Thoracic aorta (tissue), 2 donors: ENCODE measurements at regions not wholly inside any gene's neighbourhood (a gene's known extent, or its start where the extent isn't known, plus 50 kb on each side); places are given as distances from the start of the nearest gene placed in this dataset.

Experiments
- ATAC-seq: fragments of 150-250 bp; one replicate; pipeline ENCODE4 v1.8.0; 2017; ENCODE audit warnings: low read depth; ENCODE audit not compliant: insufficient number of reproducible peaks, low FRiP score
- DNase-seq: peaks from one replicate; pipeline ENCODE4 v3.0.0-alpha.2; 2020; ENCODE audit warnings: low spot score
- H3K27ac ChIP-seq, 2 donors: fragments of 200-600 bp; sonication (generic); 1 replicate in 1 of 2; 2 replicates in 1 of 2; pipeline ENCODE4 v1.5.1; 2016; ENCODE audit warnings: mild to moderate bottlenecking in 2 of 2, moderate library complexity in 2 of 2
- H3K27me3 ChIP-seq: fragments of 200-600 bp; sonication (generic); replicated peaks from 2 replicates; pipeline ENCODE4 v1.6.0; 2016; ENCODE audit warnings: mild to moderate bottlenecking; ENCODE audit not compliant: insufficient read depth
- H3K36me3 ChIP-seq: fragments of 200-600 bp; sonication (generic); one replicate; pipeline ENCODE4 v1.5.1; 2016
- H3K4me1 ChIP-seq, 2 donors: fragments of 200-600 bp; sonication (generic); 1 replicate in 1 of 2; 2 replicates in 1 of 2; pipeline versions ENCODE4 v1.5.1 to v1.6.0; 2016; ENCODE audit warnings: low read depth in 2 of 2, mild to moderate bottlenecking in 1 of 2; ENCODE audit not compliant: control insufficient read depth in 1 of 2
- H3K4me3 ChIP-seq: fragments of 200-600 bp; sonication (generic); 2 replicates; pipeline ENCODE4 v1.5.1; 2016; ENCODE audit warnings: mild to moderate bottlenecking
- H3K9me3 ChIP-seq: fragments of 200-600 bp; sonication (generic); 2 replicates; pipeline ENCODE4 v1.5.1; 2016
- TF ChIP-seq, protein P1 (sequence below): fragments of 200-600 bp; sonication (generic); IDR thresholded peaks from one replicate; pipeline ENCODE4 v1.5.1; 2019; ENCODE audit warnings: antibody characterized with exemption

- no peaks in the 10 kb centered on the region for H3K27me3 ChIP-seq
- no peak overlapping the region for H3K4me3 ChIP-seq
- no peak for DNase-seq
Observed at GRCh38 chr4:163077680-163078079, 89.0 kb downstream of the NAF1 start.

GRCh38 chr4:163072222-163072621 lies 94.5 kb downstream of the NAF1 start:
- peak overlapping the region in 1 of 2 donors; percentile 75 for H3K27ac ChIP-seq
- ATAC-seq, result no peak
- no peaks in the 10 kb centered on the region for H3K27me3 ChIP-seq
- no peak overlapping the region for H3K4me3 ChIP-seq
- TF ChIP-seq, protein P1, sequence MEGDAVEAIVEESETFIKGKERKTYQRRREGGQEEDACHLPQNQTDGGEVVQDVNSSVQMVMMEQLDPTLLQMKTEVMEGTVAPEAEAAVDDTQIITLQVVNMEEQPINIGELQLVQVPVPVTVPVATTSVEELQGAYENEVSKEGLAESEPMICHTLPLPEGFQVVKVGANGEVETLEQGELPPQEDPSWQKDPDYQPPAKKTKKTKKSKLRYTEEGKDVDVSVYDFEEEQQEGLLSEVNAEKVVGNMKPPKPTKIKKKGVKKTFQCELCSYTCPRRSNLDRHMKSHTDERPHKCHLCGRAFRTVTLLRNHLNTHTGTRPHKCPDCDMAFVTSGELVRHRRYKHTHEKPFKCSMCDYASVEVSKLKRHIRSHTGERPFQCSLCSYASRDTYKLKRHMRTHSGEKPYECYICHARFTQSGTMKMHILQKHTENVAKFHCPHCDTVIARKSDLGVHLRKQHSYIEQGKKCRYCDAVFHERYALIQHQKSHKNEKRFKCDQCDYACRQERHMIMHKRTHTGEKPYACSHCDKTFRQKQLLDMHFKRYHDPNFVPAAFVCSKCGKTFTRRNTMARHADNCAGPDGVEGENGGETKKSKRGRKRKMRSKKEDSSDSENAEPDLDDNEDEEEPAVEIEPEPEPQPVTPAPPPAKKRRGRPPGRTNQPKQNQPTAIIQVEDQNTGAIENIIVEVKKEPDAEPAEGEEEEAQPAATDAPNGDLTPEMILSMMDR, result no peak
- H3K4me1 ChIP-seq, result peaks cover 7 to 23% of the 10 kb centered on the region in 2 donors
- no peaks in the 10 kb centered on the region for H3K9me3 ChIP-seq
- DNase-seq, result no peak
- no peaks in the 10 kb centered on the region for H3K36me3 ChIP-seq

More at GRCh38 chr4:163077680-163078079, 89.0 kb downstream of the NAF1 start:
- ATAC-seq, result no peak
- Histone ChIP-seq H3K9me3 (no peaks in the 10 kb centered on the region), H3K36me3 (no peaks in the 10 kb centered on the region), H3K27ac (no peak overlapping the region), H3K4me1 (no peaks in the 10 kb centered on the region)
- TF ChIP-seq, protein P1, result no peak

- TF ChIP-seq, protein P1, result no peak
Observed at GRCh38 chr4:163071308-163071707, 95.4 kb downstream of the NAF1 start.

DNA sequence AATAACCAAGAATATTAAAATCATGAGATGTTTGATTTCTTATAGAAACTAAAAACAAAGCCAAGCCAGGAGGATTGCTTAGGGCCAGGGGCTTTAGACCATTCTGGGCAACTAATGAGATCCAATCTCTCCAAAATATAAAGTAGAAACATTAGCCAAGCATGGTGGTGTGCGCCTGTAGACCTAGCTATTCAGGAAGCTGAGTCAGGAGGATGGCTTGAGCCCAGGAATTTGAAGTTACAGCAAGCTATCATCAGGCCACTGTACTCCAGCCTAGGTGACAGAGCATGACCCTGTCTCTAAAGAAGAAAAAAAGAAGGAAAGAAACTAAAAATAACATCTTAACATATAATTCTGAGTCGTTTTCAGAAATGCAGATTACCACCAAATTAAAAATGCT lies 96.7 kb downstream of the NAF1 start:
- TF ChIP-seq, protein P1, result no peak
- no peaks in the 10 kb centered on the region for H3K27me3 ChIP-seq
- no peak overlapping the region for H3K27ac ChIP-seq
- H3K36me3 ChIP-seq, result no peaks in the 10 kb centered on the region
- no peaks in the 10 kb centered on the region for H3K9me3 ChIP-seq
- ATAC-seq (no peak), DNase-seq (no peak)
- H3K4me1 ChIP-seq, result peaks cover 7 to 23% of the 10 kb centered on the region in 2 donors
- H3K4me3 ChIP-seq, result no peak overlapping the region

More at GRCh38 chr4:163071308-163071707, 95.4 kb downstream of the NAF1 start:
- Histone ChIP-seq H3K27ac (peak overlapping the region; percentile 28 to 75), H3K9me3 (no peaks in the 10 kb centered on the region), H3K4me1 (peaks cover 7 to 23% of the 10 kb centered on the region in 2 donors), H3K36me3 (no peaks in the 10 kb centered on the region), H3K4me3 (no peak overlapping the region), H3K27me3 (no peaks in the 10 kb centered on the region)
- no peak for DNase-seq
- peak; percentile 72 for ATAC-seq

- no peak overlapping the region for H3K27ac ChIP-seq
Observed at GRCh38 chr4:163063891-163064290, 102.8 kb downstream of the NAF1 start.

More at GRCh38 chr4:163063891-163064290, 102.8 kb downstream of the NAF1 start:
- DNase-seq (no peak), ATAC-seq (no peak)
- no peaks in the 10 kb centered on the region for H3K36me3 ChIP-seq
- TF ChIP-seq, protein P1, result no peak
- no peaks in the 10 kb centered on the region for H3K27me3 ChIP-seq
- H3K4me1 ChIP-seq, result no peaks in the 10 kb centered on the region
- no peaks in the 10 kb centered on the region for H3K9me3 ChIP-seq
- H3K4me3 ChIP-seq, result no peak overlapping the region
